ENCODE measurements at regions not wholly inside any gene's neighbourhood (a gene's known extent, or its start where the extent isn't known, plus 50 kb on each side); places are given as distances from the start of the nearest gene placed in this dataset.

- Histone ChIP-seq H3K4me3 (ENCODE audit: low read depth, low read length) (no peak overlapping the region), H3K27ac (no peak overlapping the region), H3K36me3 (replicated peaks) (no peaks in the 10 kb centered on the region), H3K27me3 (replicated peaks) (no peaks in the 10 kb centered on the region)
- no peak for TF ChIP-seq CTCF (IDR thresholded peaks at IDR 0.05; ENCODE audit: low read depth, low read length, missing control alignments)
- DNase-seq = no peak
- in situ Hi-C loops (cut with HindIII; ENCODE audit: low pct_ligation_motif_present, low sequenced_read_pairs) = no loop called here
Measured at GRCh38 chr5:77877516-77878355, 101.6 kb upstream of the TBCA start.

- in situ Hi-C loops (cut with HindIII; ENCODE audit: low pct_ligation_motif_present, low sequenced_read_pairs) = no loop called here
- no peak overlapping the region for H3K27ac ChIP-seq
- no peaks in the 10 kb centered on the region for H3K36me3 ChIP-seq (replicated peaks)
- TF ChIP-seq CTCF (IDR thresholded peaks at IDR 0.05; ENCODE audit: low read depth, low read length, missing control alignments) = no peak
- DNase-seq = no peak
- H3K4me3 ChIP-seq (ENCODE audit: low read depth, low read length) = no peak overlapping the region
- no peaks in the 10 kb centered on the region for H3K27me3 ChIP-seq (replicated peaks)
Measured at GRCh38 chr5:77876862-77877502, 100.8 kb upstream of the TBCA start.

- no peak for TF ChIP-seq CTCF (IDR thresholded peaks at IDR 0.05; ENCODE audit: low read depth, low read length, missing control alignments)
- Histone ChIP-seq H3K27ac (no peak overlapping the region), H3K36me3 (replicated peaks) (no peaks in the 10 kb centered on the region), H3K27me3 (replicated peaks) (no peaks in the 10 kb centered on the region), H3K4me3 (ENCODE audit: low read depth, low read length) (no peak overlapping the region)
- in situ Hi-C loops (cut with HindIII; ENCODE audit: low pct_ligation_motif_present, low sequenced_read_pairs) = no loop called here
- no peak for DNase-seq
Measured at GRCh38 chr5:77876316-77876715, 100.2 kb upstream of the TBCA start.

- Histone ChIP-seq H3K27ac (no peak overlapping the region), H3K36me3 (replicated peaks) (no peaks in the 10 kb centered on the region), H3K4me3 (ENCODE audit: low read depth, low read length) (no peak overlapping the region), H3K27me3 (replicated peaks) (no peaks in the 10 kb centered on the region)
- no peak for DNase-seq
- no peak for TF ChIP-seq CTCF (IDR thresholded peaks at IDR 0.05; ENCODE audit: low read depth, low read length, missing control alignments)
- in situ Hi-C loops (cut with HindIII; ENCODE audit: low pct_ligation_motif_present, low sequenced_read_pairs) = no loop called here
Measured at GRCh38 chr5:77874691-77875090, 98.6 kb upstream of the TBCA start.

GRCh38 chr5:77873239-77873638, 97.1 kb upstream of the TBCA start:
- Histone ChIP-seq H3K27ac (no peak overlapping the region), H3K36me3 (replicated peaks) (no peaks in the 10 kb centered on the region), H3K27me3 (replicated peaks) (no peaks in the 10 kb centered on the region), H3K4me3 (ENCODE audit: low read depth, low read length) (no peak overlapping the region)
- in situ Hi-C loops (cut with HindIII; ENCODE audit: low pct_ligation_motif_present, low sequenced_read_pairs) = no loop called here
- TF ChIP-seq CTCF (IDR thresholded peaks at IDR 0.05; ENCODE audit: low read depth, low read length, missing control alignments) = no peak
- DNase-seq = no peak

Data from brain microvascular endothelial cell (primary cell).